Endothelial cell of umbilical vein (primary cell): ENCODE measurements at regions not wholly inside any gene's neighbourhood (a gene's known extent, or its start where the extent isn't known, plus 50 kb on each side); places are given as distances from the start of the nearest gene placed in this dataset.

ENCODE experiments used
- BruUV-seq: library from RNA; stranded (reverse); fragments of 400-500 nt; replicated peaks from 2 replicates; lab custom pipeline; 2021; lab: Mats Ljungman, UMichigan
- CTCF ChIA-PET: fragments of 300-600, 350-600 bp; sonication (Branson Sonifier 250); formaldehyde crosslinking; loops from one replicate; lab custom pipeline; 2021; ENCODE audit warnings: antibody characterized with exemption, inconsistent platforms; lab: Charles Lee
- POLR2A ChIA-PET: fragments of 300-600, 350-600 bp; sonication (Branson Sonifier 250); formaldehyde crosslinking; loops from one replicate; lab custom pipeline; 2021; ENCODE audit warnings: antibody characterized with exemption, inconsistent platforms; lab: Charles Lee
- DNase-seq: peaks from one replicate; pipeline ENCODE4 v3.0.0-alpha.2; 2011; ENCODE audit warnings: low read depth, low spot score
- FAIRE-seq: peaks from 2 replicates; lab custom pipeline; 2011; peaks lifted over from hg19 to GRCh38; lab: Jason Lieb, UNC
- H2AFZ ChIP-seq: 2 replicates; pipeline ENCODE4 v1.6.0; 2012; ENCODE audit warnings: low read depth, low read length, control low read depth, inconsistent platforms
- H3K27ac ChIP-seq: 2 replicates; pipeline ENCODE4 v1.5.1; 2011; ENCODE audit warnings: low read depth, mild to moderate bottlenecking, control low read depth, low read length, moderate library complexity; ENCODE audit not compliant: insufficient read depth
- H3K27me3 ChIP-seq, 2 experiments: 2 replicates each; pipeline versions ENCODE4 v1.6.0 to v1.6.1; 2011; ENCODE audit warnings: low read length in 2 of 2, mixed read lengths in 1 of 2; ENCODE audit not compliant: control insufficient read depth in 2 of 2, insufficient read depth in 2 of 2
- H3K36me3 ChIP-seq, 2 experiments: 2 replicates in 1 of 2; 3 replicates in 1 of 2; pipeline ENCODE4 v1.5.1; 2011; ENCODE audit warnings: low read length in 2 of 2, mild to moderate bottlenecking in 1 of 2, moderate library complexity in 1 of 2; ENCODE audit not compliant: control insufficient read depth in 2 of 2, insufficient read depth in 2 of 2; ENCODE audit errors: extremely low read depth in 1 of 2
- H3K4me1 ChIP-seq: 3 replicates; pipeline ENCODE4 v1.5.1; 2011; ENCODE audit warnings: mild to moderate bottlenecking, low read length; ENCODE audit not compliant: control insufficient read depth, insufficient read depth; ENCODE audit errors: extremely low read depth
- H3K4me2 ChIP-seq: 2 replicates; pipeline ENCODE4 v1.6.1; 2011; ENCODE audit warnings: low read length, control low read depth, mixed read lengths; ENCODE audit not compliant: insufficient read depth
- H3K4me3 ChIP-seq, 3 experiments: fragments of 200-600 bp in 1 of 3; sonication (generic), shearing (Covaris generic) in 1 of 3; replicated peaks in 1 of 3; 2 replicates each; pipeline ENCODE4 v1.5.1; 2011 to 2016; ENCODE audit warnings: control low read depth in 3 of 3, low read length in 3 of 3, mild to moderate bottlenecking in 2 of 3, inconsistent platforms in 1 of 3, low read depth in 1 of 3, moderate library complexity in 1 of 3; ENCODE audit not compliant: insufficient read depth in 1 of 3
- H3K79me2 ChIP-seq: 2 replicates; pipeline ENCODE4 v1.6.0; 2012; ENCODE audit warnings: low read length, inconsistent platforms; ENCODE audit not compliant: control insufficient read depth, insufficient read depth
- H3K9ac ChIP-seq: replicated peaks from 2 replicates; pipeline ENCODE3; 2011; ENCODE audit warnings: low read length, control low read depth; ENCODE audit not compliant: insufficient read depth; ENCODE audit errors: extremely low read depth
- H3K9me1 ChIP-seq: replicated peaks from 3 replicates; pipeline ENCODE4 v1.6.0; 2011; ENCODE audit warnings: mild to moderate bottlenecking, low read length; ENCODE audit not compliant: control insufficient read depth, insufficient read depth; ENCODE audit errors: extremely low read depth
- H3K9me3 ChIP-seq: replicated peaks from 2 replicates; pipeline ENCODE4 v1.5.1; 2012; ENCODE audit warnings: low read length, inconsistent platforms; ENCODE audit not compliant: control insufficient read depth, insufficient read depth
- H4K20me1 ChIP-seq: replicated peaks from 2 replicates; pipeline ENCODE3; 2011; ENCODE audit warnings: mild to moderate bottlenecking, low read length; ENCODE audit not compliant: control insufficient read depth, insufficient read depth; ENCODE audit errors: extremely low read depth
- EZH2 ChIP-seq: IDR thresholded peaks from 2 replicates; pipeline ENCODE4 v1.6.1; 2012; ENCODE audit warnings: borderline replicate concordance, low read depth, mild to moderate bottlenecking, moderate library complexity, low read length, inconsistent platforms; ENCODE audit not compliant: severe bottlenecking
- FOS ChIP-seq: IDR thresholded peaks from 2 replicates; pipeline ENCODE4 v1.6.1; 2011; ENCODE audit warnings: mild to moderate bottlenecking, low read length, moderate library complexity, borderline replicate concordance; ENCODE audit not compliant: insufficient read depth
- GATA2 ChIP-seq: IDR thresholded peaks from 2 replicates; pipeline ENCODE4 v1.7.0; 2011; ENCODE audit warnings: low read depth, mild to moderate bottlenecking, moderate library complexity, mixed read lengths, low read length; ENCODE audit not compliant: insufficient read length, insufficient read depth
- JUN ChIP-seq: IDR thresholded peaks from 2 replicates; pipeline ENCODE4 v1.6.1; 2011; ENCODE audit warnings: borderline replicate concordance, low read depth; ENCODE audit not compliant: insufficient read length, insufficient read depth
- MYC ChIP-seq: IDR thresholded peaks from one replicate; pipeline ENCODE4 v1.6.1; 2011; ENCODE audit warnings: mild to moderate bottlenecking, low read depth, low read length
- POLR2A ChIP-seq: IDR thresholded peaks from 2 replicates; pipeline ENCODE4 v1.6.1; 2012; ENCODE audit warnings: low read depth, mild to moderate bottlenecking, control low read depth, low read length
- POLR2AphosphoS5 ChIP-seq: IDR thresholded peaks from 2 replicates; pipeline ENCODE4 v1.6.1; 2012; ENCODE audit warnings: low read depth, mild to moderate bottlenecking, control low read depth, low read length, moderate library complexity; ENCODE audit not compliant: insufficient read depth
- dilution Hi-C: fragments of 300-500 bp; cut with MboI; formaldehyde crosslinking; loops from one replicate; pipeline ENCODE4 v1.15.0; 2019; ENCODE audit warnings: low sequenced_read_pairs; ENCODE audit not compliant: extremely low pct_ligation_motif_present
- intact Hi-C: fragments of 100-400 bp; cut with micrococcal nuclease; formaldehyde crosslinking; loops from one replicate; pipeline ENCODE4 v1.10.0; 2022
- TF ChIP-seq, protein P1 (sequence below), 2 donors: IDR thresholded peaks; 1 replicate in 1 of 2; 2 replicates in 1 of 2; pipeline ENCODE4 v1.5.1; 2011; ENCODE audit warnings: low read length in 2 of 2, mild to moderate bottlenecking in 2 of 2, moderate library complexity in 2 of 2, control low read depth in 1 of 2, inconsistent platforms in 1 of 2, low read depth in 1 of 2; ENCODE audit not compliant: insufficient read depth in 1 of 2; ENCODE audit errors: extremely low read depth in 1 of 2
- TF ChIP-seq, protein P2 (sequence below): IDR thresholded peaks from 2 replicates; pipeline ENCODE4 v1.6.1; 2011; ENCODE audit not compliant: insufficient read depth, insufficient read length

DNA sequence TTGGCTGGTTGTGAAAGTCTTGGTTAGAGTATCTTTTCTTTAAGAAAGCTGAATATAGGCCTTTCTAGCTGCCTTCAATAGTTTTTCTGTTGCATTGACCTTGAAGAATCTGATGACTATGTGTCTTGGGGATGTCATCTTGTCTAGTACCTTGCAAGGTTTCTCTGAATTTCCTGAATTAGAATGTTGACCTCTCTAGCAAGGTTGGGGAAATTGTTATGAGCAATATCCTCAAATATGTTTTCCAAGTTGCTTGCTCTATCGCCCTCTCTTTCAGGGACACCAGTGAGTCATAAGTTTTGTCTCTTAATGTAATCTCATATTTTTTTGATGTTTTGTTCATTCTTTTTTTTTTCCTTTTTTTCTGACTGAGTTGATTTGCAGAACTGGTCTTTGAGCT lies 194.7 kb downstream of the RAB28 start:
- Histone ChIP-seq H3K9me3 (no peaks in the 10 kb centered on the region), H4K20me1 (no peaks in the 10 kb centered on the region), H3K4me1 (no peaks in the 10 kb centered on the region), H3K36me3 (no peaks in the 10 kb centered on the region), H3K27me3 (no peaks in the 10 kb centered on the region), H3K4me2 (no peak overlapping the region), H3K9ac (no peak overlapping the region), H3K27ac (no peak overlapping the region), H3K9me1 (no peaks in the 10 kb centered on the region), H3K79me2 (no peaks in the 10 kb centered on the region), H3K4me3 (no peak overlapping the region), H2AFZ (no peak overlapping the region)
- ChIA-PET POLR2A (no interaction called here), CTCF (no interaction called here)
- DNase-seq (no peak), FAIRE-seq (no peak)
- TF ChIP-seq FOS = no peak
- TF ChIP-seq, protein P1, sequence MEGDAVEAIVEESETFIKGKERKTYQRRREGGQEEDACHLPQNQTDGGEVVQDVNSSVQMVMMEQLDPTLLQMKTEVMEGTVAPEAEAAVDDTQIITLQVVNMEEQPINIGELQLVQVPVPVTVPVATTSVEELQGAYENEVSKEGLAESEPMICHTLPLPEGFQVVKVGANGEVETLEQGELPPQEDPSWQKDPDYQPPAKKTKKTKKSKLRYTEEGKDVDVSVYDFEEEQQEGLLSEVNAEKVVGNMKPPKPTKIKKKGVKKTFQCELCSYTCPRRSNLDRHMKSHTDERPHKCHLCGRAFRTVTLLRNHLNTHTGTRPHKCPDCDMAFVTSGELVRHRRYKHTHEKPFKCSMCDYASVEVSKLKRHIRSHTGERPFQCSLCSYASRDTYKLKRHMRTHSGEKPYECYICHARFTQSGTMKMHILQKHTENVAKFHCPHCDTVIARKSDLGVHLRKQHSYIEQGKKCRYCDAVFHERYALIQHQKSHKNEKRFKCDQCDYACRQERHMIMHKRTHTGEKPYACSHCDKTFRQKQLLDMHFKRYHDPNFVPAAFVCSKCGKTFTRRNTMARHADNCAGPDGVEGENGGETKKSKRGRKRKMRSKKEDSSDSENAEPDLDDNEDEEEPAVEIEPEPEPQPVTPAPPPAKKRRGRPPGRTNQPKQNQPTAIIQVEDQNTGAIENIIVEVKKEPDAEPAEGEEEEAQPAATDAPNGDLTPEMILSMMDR (IDR thresholded peaks at IDR 0.05; ENCODE audit: extremely low read depth in 1 of 2, insufficient read depth in 1 of 2, low read depth in 1 of 2, low read length in 2 of 2) = no peak
- no peak for TF ChIP-seq MYC
- TF ChIP-seq, protein P2, sequence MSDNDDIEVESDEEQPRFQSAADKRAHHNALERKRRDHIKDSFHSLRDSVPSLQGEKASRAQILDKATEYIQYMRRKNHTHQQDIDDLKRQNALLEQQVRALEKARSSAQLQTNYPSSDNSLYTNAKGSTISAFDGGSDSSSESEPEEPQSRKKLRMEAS = no peak
- TF ChIP-seq POLR2A = no peak
- TF ChIP-seq POLR2AphosphoS5 = no peak
- TF ChIP-seq JUN = no peak
- no peak for TF ChIP-seq EZH2
- TF ChIP-seq GATA2 = no peak
- no TSS peak for BruUV-seq
- intact Hi-C loops = no loop called here
- dilution Hi-C loops = no loop called here
